K562 (cell line): ENCODE measurements at regions not wholly inside any gene's neighbourhood (a gene's known extent, or its start where the extent isn't known, plus 50 kb on each side); places are given as distances from the start of the nearest gene placed in this dataset.

Experiments used
- TF ChIP-seq, protein P1 (sequence below), 2 experiments: fragments of 450-650 bp; formaldehyde crosslinking in 1 of 2; IDR thresholded peaks; 2 replicates each; pipeline versions ENCODE4 v1.4.0 to v1.6.1; 2014 to 2020; ENCODE audit warnings: mild to moderate bottlenecking in 2 of 2, borderline replicate concordance in 1 of 2, low read depth in 1 of 2

DNA sequence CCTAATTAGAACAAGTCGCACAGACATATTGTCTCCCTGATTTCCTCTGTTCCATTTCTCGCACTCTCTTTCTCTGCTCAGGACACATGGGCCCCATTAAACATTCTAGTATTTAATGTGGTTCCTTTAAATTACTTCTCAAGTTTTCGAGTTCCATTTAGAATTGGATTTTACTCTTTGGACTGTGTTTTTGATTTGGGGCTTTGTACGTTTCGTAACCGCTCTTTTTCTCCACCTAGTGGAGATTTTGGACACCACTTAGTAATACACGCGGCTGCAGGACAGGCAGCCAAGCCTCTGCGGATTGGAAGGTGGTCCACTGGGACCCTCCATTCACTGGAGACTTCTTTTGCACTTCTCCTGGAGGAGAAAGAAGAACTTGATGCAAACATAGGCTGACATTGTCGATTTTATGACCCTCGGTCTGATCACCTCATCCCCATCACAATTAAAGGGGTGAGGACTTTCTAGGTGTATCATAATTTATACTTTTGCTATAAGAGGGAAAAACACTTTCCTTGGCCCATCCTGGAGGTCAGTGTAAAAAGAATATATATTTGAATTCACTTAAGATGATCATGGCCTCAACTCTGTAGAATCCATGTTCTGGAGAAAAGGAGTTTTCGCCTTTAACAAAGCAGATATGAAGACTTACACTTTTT lies 85.7 kb downstream of the NOG start (continued):
- TF ChIP-seq, protein P1, sequence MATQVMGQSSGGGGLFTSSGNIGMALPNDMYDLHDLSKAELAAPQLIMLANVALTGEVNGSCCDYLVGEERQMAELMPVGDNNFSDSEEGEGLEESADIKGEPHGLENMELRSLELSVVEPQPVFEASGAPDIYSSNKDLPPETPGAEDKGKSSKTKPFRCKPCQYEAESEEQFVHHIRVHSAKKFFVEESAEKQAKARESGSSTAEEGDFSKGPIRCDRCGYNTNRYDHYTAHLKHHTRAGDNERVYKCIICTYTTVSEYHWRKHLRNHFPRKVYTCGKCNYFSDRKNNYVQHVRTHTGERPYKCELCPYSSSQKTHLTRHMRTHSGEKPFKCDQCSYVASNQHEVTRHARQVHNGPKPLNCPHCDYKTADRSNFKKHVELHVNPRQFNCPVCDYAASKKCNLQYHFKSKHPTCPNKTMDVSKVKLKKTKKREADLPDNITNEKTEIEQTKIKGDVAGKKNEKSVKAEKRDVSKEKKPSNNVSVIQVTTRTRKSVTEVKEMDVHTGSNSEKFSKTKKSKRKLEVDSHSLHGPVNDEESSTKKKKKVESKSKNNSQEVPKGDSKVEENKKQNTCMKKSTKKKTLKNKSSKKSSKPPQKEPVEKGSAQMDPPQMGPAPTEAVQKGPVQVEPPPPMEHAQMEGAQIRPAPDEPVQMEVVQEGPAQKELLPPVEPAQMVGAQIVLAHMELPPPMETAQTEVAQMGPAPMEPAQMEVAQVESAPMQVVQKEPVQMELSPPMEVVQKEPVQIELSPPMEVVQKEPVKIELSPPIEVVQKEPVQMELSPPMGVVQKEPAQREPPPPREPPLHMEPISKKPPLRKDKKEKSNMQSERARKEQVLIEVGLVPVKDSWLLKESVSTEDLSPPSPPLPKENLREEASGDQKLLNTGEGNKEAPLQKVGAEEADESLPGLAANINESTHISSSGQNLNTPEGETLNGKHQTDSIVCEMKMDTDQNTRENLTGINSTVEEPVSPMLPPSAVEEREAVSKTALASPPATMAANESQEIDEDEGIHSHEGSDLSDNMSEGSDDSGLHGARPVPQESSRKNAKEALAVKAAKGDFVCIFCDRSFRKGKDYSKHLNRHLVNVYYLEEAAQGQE (IDR thresholded peaks at IDR 0.05; ENCODE audit: borderline replicate concordance): 0 out of 2 replicates have a peak, but pooled peaks have one; percentile 6
- TF ChIP-seq, protein P1 (CRISPR knock-in tag; IDR thresholded peaks at IDR 0.05; ENCODE audit: low read depth): no peak
